Tibial artery (tissue), 4 donors: ENCODE measurements at regions not wholly inside any gene's neighbourhood (a gene's known extent, or its start where the extent isn't known, plus 50 kb on each side); places are given as distances from the start of the nearest gene placed in this dataset.

Experiments
- DNase-seq, 2 donors: peaks; one replicate each; pipeline ENCODE4 v3.0.0-alpha.2; 2019
- H3K27ac ChIP-seq, 2 donors: fragments of 200-600 bp; sonication (generic) in 1 of 2; 1 replicate in 1 of 2; 2 replicates in 1 of 2; pipeline ENCODE4 v1.5.1; 2018 to 2019; ENCODE audit warnings: mild to moderate bottlenecking in 1 of 2
- H3K27me3 ChIP-seq, 2 donors: fragments of 200-600 bp; sonication (generic) in 1 of 2; one replicate each; pipeline versions ENCODE4 v1.5.1 to v1.6.0; 2016 to 2019
- H3K36me3 ChIP-seq, 3 donors: fragments of 200-600 bp; sonication (generic) in 2 of 3; one replicate each; pipeline ENCODE4 v1.5.1; 2016 to 2019; ENCODE audit warnings: mild to moderate bottlenecking in 2 of 3
- H3K4me1 ChIP-seq, 4 donors: fragments of 200-600 bp; sonication (generic) in 2 of 4; 1 replicate in 3 of 4; 2 replicates in 1 of 4; pipeline ENCODE4 v1.5.1; 2016 to 2019
- H3K4me3 ChIP-seq, 2 donors: fragments of 200-600 bp; sonication (generic) in 1 of 2; 1 replicate in 1 of 2; 2 replicates in 1 of 2; pipeline ENCODE4 v1.5.1; 2018 to 2019; ENCODE audit warnings: mild to moderate bottlenecking in 2 of 2
- H3K9me3 ChIP-seq, 3 donors: fragments of 200-600 bp; sonication (generic) in 1 of 3; one replicate each; pipeline ENCODE4 v1.5.1; 2016 to 2019
- intact Hi-C: fragments of 100-400 bp; cut with DNase I; formaldehyde crosslinking; loops from one replicate; pipeline ENCODE4 v1.15.0; 2023; ENCODE audit warnings: low total_unique reads
- TF ChIP-seq, protein P1 (sequence below), 2 experiments: fragments of 200-600 bp in 1 of 2; fragments of 450-650 bp in 1 of 2; IDR thresholded peaks; one replicate each; pipeline ENCODE4 v1.5.1; 2017 to 2019; ENCODE audit warnings: antibody characterized with exemption in 2 of 2, mild to moderate bottlenecking in 1 of 2, moderate library complexity in 1 of 2

- Histone ChIP-seq H3K4me3 (no peak overlapping the region), H3K36me3 (peaks cover 0 to 9% (median 4%) of the 10 kb centered on the region in 3 donors), H3K4me1 (peaks cover 0 to 4% (median 0%) of the 10 kb centered on the region in 4 donors), H3K27me3 (no peaks in the 10 kb centered on the region), H3K9me3 (no peaks in the 10 kb centered on the region), H3K27ac (no peak overlapping the region)
- peak in 1 of 2 donors; percentile 35 for DNase-seq
- TF ChIP-seq, protein P1, sequence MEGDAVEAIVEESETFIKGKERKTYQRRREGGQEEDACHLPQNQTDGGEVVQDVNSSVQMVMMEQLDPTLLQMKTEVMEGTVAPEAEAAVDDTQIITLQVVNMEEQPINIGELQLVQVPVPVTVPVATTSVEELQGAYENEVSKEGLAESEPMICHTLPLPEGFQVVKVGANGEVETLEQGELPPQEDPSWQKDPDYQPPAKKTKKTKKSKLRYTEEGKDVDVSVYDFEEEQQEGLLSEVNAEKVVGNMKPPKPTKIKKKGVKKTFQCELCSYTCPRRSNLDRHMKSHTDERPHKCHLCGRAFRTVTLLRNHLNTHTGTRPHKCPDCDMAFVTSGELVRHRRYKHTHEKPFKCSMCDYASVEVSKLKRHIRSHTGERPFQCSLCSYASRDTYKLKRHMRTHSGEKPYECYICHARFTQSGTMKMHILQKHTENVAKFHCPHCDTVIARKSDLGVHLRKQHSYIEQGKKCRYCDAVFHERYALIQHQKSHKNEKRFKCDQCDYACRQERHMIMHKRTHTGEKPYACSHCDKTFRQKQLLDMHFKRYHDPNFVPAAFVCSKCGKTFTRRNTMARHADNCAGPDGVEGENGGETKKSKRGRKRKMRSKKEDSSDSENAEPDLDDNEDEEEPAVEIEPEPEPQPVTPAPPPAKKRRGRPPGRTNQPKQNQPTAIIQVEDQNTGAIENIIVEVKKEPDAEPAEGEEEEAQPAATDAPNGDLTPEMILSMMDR (IDR thresholded peaks at IDR 0.05): no peak
- intact Hi-C loops: loop anchor here (5.0 kb wide), 1 partner anchor 433 kb away; no protein-coding TSS in a partner anchor
These were observed 67.5 kb upstream of the PRDX6 start for GRCh38 chr1:173409613-173410012.

GRCh38 chr1:173410133-173410793 lies 66.9 kb upstream of the PRDX6 start:
- no peak overlapping the region for H3K27ac ChIP-seq
- peaks cover 0 to under 1% (median 0%) of the 10 kb centered on the region in 4 donors for H3K4me1 ChIP-seq
- no peaks in the 10 kb centered on the region for H3K9me3 ChIP-seq
- no peak overlapping the region for H3K4me3 ChIP-seq
- no peaks in the 10 kb centered on the region for H3K27me3 ChIP-seq
- TF ChIP-seq, protein P1 (IDR thresholded peaks at IDR 0.05): no peak
- H3K36me3 ChIP-seq: peaks cover 0 to 9% (median 4%) of the 10 kb centered on the region in 3 donors
- no peak for DNase-seq
- intact Hi-C loops: loop anchor here (5.0 kb wide), 1 partner anchor 432 kb away; no protein-coding TSS in a partner anchor

GRCh38 chr1:173410794-173411236 lies 66.3 kb upstream of the PRDX6 start:
- DNase-seq: no peak
- H3K4me3 ChIP-seq: no peak overlapping the region
- H3K36me3 ChIP-seq: peaks cover 0 to 9% (median 4%) of the 10 kb centered on the region in 3 donors
- intact Hi-C loops: loop anchor here (5.0 kb wide), 1 partner anchor 431 kb away; no protein-coding TSS in a partner anchor
- H3K4me1 ChIP-seq: no peaks in the 10 kb centered on the region
- TF ChIP-seq, protein P1 (IDR thresholded peaks at IDR 0.05): no peak
- no peak overlapping the region for H3K27ac ChIP-seq
- no peaks in the 10 kb centered on the region for H3K27me3 ChIP-seq
- no peaks in the 10 kb centered on the region for H3K9me3 ChIP-seq

- TF ChIP-seq, protein P1 (IDR thresholded peaks at IDR 0.05): no peak
- Histone ChIP-seq H3K4me1 (no peaks in the 10 kb centered on the region), H3K4me3 (no peak overlapping the region), H3K9me3 (no peaks in the 10 kb centered on the region), H3K36me3 (peaks cover 0 to 9% (median 4%) of the 10 kb centered on the region in 3 donors), H3K27ac (no peak overlapping the region), H3K27me3 (no peaks in the 10 kb centered on the region)
- no peak for DNase-seq
- intact Hi-C loops: loop anchor here (5.0 kb wide), 1 partner anchor 430 kb away; no protein-coding TSS in a partner anchor
These were observed 65.0 kb upstream of the PRDX6 start for GRCh38 chr1:173411835-173412742.

DNA sequence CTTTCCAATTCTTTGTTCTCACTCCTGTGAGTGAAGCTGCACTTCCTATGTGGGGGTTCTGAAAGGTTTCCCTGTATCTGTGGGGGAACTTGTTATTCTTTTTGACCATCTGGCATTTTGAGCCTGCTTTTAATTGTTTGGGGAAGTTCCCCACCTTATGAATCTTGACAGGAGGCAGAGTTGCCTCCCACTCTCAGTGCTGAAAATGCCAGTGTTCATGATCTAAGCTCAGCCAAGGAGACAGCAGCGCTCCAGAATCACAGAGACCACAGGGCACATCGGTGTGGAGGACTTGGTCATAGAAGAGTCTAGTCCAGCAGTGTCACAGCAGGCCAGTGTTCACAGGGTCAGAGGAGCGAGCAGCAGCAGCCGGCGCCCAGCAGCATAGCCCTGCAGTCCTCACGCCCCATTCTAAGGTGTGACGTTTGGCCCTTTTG lies 63.8 kb upstream of the PRDX6 start:
- intact Hi-C loops: loop anchor here (5.0 kb wide), 1 partner anchor 429 kb away; no protein-coding TSS in a partner anchor
- Histone ChIP-seq H3K27ac (no peak overlapping the region), H3K36me3 (peaks cover 0 to 9% (median 4%) of the 10 kb centered on the region in 3 donors), H3K27me3 (no peaks in the 10 kb centered on the region), H3K4me1 (no peaks in the 10 kb centered on the region), H3K9me3 (no peaks in the 10 kb centered on the region), H3K4me3 (no peak overlapping the region)
- DNase-seq: no peak
- TF ChIP-seq, protein P1 (IDR thresholded peaks at IDR 0.05): no peak
